Smooth muscle cell (in vitro differentiated cells): ENCODE measurements at regions not wholly inside any gene's neighbourhood (a gene's known extent, or its start where the extent isn't known, plus 50 kb on each side); places are given as distances from the start of the nearest gene placed in this dataset.

ENCODE experiments used
- DNase-seq: peaks from one replicate; lab custom pipeline; 2025; ENCODE audit not compliant: unreplicated experiment; lab: John Stamatoyannopoulos, UW
- H2AFZ ChIP-seq: fragments of 200-600 bp; sonication (generic); 2 replicates; pipeline ENCODE4 v1.6.0; 2016; ENCODE audit warnings: antibody characterized with exemption, low read depth, mild to moderate bottlenecking
- H3F3A ChIP-seq: fragments of 200-600 bp; sonication (generic); 2 replicates; pipeline ENCODE4 v1.6.0; 2017; ENCODE audit warnings: antibody characterized with exemption, low read depth
- H3K27ac ChIP-seq: fragments of 200-600 bp; sonication (generic); 2 replicates; pipeline ENCODE4 v1.5.1; 2016; ENCODE audit warnings: low read depth, mild to moderate bottlenecking
- H3K27me3 ChIP-seq: fragments of 200-600 bp; sonication (generic); 2 replicates; pipeline ENCODE4 v1.6.1; 2016; ENCODE audit warnings: low read depth, mild to moderate bottlenecking
- H3K36me3 ChIP-seq: fragments of 200-600 bp; sonication (generic); 2 replicates; pipeline ENCODE4 v1.5.1; 2016; ENCODE audit warnings: low read depth
- H3K4me1 ChIP-seq: fragments of 200-600 bp; sonication (generic); 2 replicates; pipeline ENCODE4 v1.5.1; 2016; ENCODE audit warnings: low read depth
- H3K4me2 ChIP-seq: fragments of 200-600 bp; sonication (generic); 2 replicates; pipeline ENCODE4 v1.6.0; 2016; ENCODE audit warnings: mild to moderate bottlenecking
- H3K4me3 ChIP-seq: fragments of 200-600 bp; sonication (generic); 2 replicates; pipeline ENCODE4 v1.5.1; 2016; ENCODE audit warnings: mild to moderate bottlenecking
- H3K79me2 ChIP-seq: fragments of 200-600 bp; sonication (generic); 2 replicates; pipeline ENCODE4 v1.6.0; 2016; ENCODE audit warnings: low read depth, mild to moderate bottlenecking
- H3K9ac ChIP-seq: fragments of 200-600 bp; sonication (generic); 2 replicates; pipeline ENCODE4 v1.6.0; 2016; ENCODE audit warnings: low read depth
- H3K9me3 ChIP-seq: fragments of 200-600 bp; sonication (generic); replicated peaks from 2 replicates; pipeline ENCODE4 v1.5.1; 2016; ENCODE audit warnings: low read depth
- H4K20me1 ChIP-seq: fragments of 200-600 bp; sonication (generic); 2 replicates; pipeline ENCODE4 v1.6.0; 2016; ENCODE audit warnings: low read depth
- WGBS: methylation state at CpG from one replicate; pipeline ENCODE4 v1.1.7; 2016; ENCODE audit warnings: low lambda C conversion rate; 5-methylcytosine and 5-hydroxymethylcytosine counted together
- TF ChIP-seq, protein P1 (sequence below): fragments of 200-600 bp; sonication (generic); IDR thresholded peaks from 2 replicates; pipeline ENCODE4 v1.5.1; 2017; ENCODE audit warnings: borderline replicate concordance, mild to moderate bottlenecking, antibody characterized with exemption; ENCODE audit not compliant: insufficient read depth, poor library complexity, severe bottlenecking

DNA sequence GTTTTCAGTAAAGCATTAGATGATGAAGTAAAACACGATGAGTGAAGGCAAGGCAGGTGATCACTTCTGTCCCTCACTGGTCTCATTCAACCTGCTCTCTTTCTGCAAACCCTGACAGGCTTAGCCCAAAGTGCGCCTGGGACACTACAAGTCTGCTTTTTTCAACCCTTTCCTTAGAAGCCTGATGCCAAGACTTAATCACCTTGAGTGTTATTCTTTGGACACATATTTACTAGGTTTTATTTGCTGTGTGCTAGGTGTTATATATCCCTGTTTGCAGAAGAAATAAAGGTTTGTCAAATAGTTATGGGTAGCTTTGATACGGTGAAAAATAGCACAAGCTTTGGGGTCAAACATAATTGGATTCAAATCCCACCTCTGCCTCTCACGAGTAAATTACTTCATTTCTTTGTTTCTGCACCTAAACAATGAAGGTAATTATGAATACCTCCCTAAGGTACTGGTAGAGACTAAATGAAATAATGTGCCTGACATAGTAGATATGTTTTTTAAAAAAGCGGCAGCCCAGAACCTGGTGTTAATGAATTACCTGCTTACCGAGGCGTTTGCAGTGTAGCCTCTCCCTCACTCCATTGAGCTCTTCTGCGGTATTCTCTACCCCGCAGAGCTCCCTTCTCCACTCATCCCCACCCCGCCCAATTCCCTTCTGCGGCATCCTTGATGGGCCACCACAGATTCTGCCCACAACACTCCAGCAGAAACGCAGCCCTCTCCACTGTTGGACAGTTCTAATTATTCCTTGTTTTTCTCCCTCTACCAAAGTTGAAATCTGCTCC, 269.0 kb upstream of the TPM1 start:
- no peak overlapping the region for H3K27ac ChIP-seq
- H3K9ac ChIP-seq: no peak overlapping the region
- H3K4me2 ChIP-seq: no peak overlapping the region
- peaks cover 12% of the 10 kb centered on the region for H3K4me1 ChIP-seq
- no peak for DNase-seq
- H3F3A ChIP-seq: peaks cover 13% of the 10 kb centered on the region
- no peaks in the 10 kb centered on the region for H3K79me2 ChIP-seq
- no peaks in the 10 kb centered on the region for H3K36me3 ChIP-seq
- TF ChIP-seq, protein P1, sequence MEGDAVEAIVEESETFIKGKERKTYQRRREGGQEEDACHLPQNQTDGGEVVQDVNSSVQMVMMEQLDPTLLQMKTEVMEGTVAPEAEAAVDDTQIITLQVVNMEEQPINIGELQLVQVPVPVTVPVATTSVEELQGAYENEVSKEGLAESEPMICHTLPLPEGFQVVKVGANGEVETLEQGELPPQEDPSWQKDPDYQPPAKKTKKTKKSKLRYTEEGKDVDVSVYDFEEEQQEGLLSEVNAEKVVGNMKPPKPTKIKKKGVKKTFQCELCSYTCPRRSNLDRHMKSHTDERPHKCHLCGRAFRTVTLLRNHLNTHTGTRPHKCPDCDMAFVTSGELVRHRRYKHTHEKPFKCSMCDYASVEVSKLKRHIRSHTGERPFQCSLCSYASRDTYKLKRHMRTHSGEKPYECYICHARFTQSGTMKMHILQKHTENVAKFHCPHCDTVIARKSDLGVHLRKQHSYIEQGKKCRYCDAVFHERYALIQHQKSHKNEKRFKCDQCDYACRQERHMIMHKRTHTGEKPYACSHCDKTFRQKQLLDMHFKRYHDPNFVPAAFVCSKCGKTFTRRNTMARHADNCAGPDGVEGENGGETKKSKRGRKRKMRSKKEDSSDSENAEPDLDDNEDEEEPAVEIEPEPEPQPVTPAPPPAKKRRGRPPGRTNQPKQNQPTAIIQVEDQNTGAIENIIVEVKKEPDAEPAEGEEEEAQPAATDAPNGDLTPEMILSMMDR: no peak
- no peaks in the 10 kb centered on the region for H3K27me3 ChIP-seq
- no peaks in the 10 kb centered on the region for H3K9me3 ChIP-seq
- no peaks in the 10 kb centered on the region for H4K20me1 ChIP-seq
- 91% methylated on average over 12 of the region's 12 CpGs for WGBS
- H2AFZ ChIP-seq: no peak overlapping the region
- no peak overlapping the region for H3K4me3 ChIP-seq

DNA sequence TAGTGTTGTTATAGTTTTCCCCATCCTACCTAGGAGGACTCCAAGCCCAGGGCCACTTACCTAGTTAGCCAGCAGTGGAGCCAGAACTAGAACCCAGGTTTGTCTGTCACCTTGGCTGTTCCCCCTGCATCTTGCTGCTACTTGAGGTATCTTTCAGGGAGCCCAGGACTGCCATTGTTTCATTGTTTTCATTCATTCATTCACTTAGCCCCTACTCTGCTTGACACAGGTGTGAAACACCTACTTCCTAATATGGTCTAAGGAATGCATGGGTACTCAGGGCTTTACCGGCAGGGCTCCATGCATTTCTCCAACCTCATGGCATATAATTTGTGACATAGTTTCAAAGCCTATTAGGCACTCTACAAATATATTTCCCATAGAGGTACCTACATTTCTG, 266.6 kb upstream of the TPM1 start:
- H3K79me2 ChIP-seq: no peaks in the 10 kb centered on the region
- TF ChIP-seq, protein P1: no peak
- no peaks in the 10 kb centered on the region for H3K36me3 ChIP-seq
- H3K27me3 ChIP-seq: no peaks in the 10 kb centered on the region
- no peak overlapping the region for H3K4me3 ChIP-seq
- H3F3A ChIP-seq: peaks cover 18% of the 10 kb centered on the region
- DNase-seq: no peak
- H4K20me1 ChIP-seq: no peaks in the 10 kb centered on the region
- peaks cover 8% of the 10 kb centered on the region for H3K4me1 ChIP-seq
- H3K4me2 ChIP-seq: no peak overlapping the region
- H3K27ac ChIP-seq: no peak overlapping the region
- H3K9ac ChIP-seq: no peak overlapping the region
- no peaks in the 10 kb centered on the region for H3K9me3 ChIP-seq
- WGBS: 46% methylated on average over 1 of the region's 1 CpG
- no peak overlapping the region for H2AFZ ChIP-seq

DNA sequence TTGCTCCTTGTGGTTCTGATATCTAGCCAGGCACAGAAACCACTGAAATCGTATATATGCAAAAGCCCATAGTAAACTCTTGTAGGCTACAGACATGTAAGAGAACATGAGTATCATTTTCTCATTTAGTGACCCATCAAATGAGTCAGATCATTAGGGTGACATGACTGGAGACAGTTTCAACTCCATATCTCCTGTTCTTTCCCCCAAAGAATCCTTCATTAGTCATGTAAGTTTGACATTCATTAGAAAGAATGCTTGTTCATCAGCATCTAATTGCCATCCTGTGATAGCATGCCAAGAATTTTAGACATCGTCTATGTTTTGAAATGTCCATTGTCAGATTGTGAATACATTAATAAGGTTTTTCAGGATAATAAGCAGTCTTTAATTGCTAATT, 264.9 kb upstream of the TPM1 start:
- Histone ChIP-seq H3K9ac (no peak overlapping the region), H2AFZ (no peak overlapping the region), H3F3A (peaks cover 29% of the 10 kb centered on the region), H3K36me3 (no peaks in the 10 kb centered on the region), H4K20me1 (no peaks in the 10 kb centered on the region), H3K9me3 (no peaks in the 10 kb centered on the region), H3K27ac (peak overlapping the region; percentile 69), H3K4me3 (no peak overlapping the region), H3K4me2 (peak overlapping the region; percentile 16), H3K79me2 (no peaks in the 10 kb centered on the region), H3K4me1 (peaks cover 11% of the 10 kb centered on the region), H3K27me3 (no peaks in the 10 kb centered on the region)
- TF ChIP-seq, protein P1: no peak
- WGBS: 28% methylated on average over 2 of the region's 2 CpGs
- DNase-seq: no peak
